HG03432 (cell line): ENCODE measurements at regions not wholly inside any gene's neighbourhood (a gene's known extent, or its start where the extent isn't known, plus 50 kb on each side); places are given as distances from the start of the nearest gene placed in this dataset.

Experiments used
- ATAC-seq: cut with Tn5 transposase; IDR thresholded peaks from one replicate; pipeline ENCODE4 v1.9.1; 2021; ENCODE audit warnings: mild to moderate bottlenecking, moderate library complexity; ENCODE audit not compliant: unreplicated experiment

DNA sequence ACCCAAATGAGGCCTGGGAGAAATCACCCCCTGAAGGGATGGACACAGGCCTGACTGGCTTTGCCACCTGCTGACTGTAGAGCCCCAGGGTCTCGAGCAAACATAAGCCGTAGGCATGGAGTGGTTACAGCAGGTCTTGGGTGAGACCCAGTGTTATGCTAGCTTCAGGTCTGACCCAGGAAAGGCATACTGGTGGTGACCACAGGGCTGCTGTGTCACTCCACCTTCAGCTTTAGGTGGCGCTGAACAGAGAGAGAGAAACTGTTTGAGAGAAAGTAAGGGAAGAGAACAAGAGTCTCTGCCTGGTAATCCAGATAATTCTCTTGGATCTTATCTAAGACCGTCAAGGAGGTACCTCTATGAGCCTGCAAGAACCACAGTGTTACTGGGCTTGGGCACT lies 1544.2 kb upstream of the TMEFF2 start:
- ATAC-seq: no peak

DNA sequence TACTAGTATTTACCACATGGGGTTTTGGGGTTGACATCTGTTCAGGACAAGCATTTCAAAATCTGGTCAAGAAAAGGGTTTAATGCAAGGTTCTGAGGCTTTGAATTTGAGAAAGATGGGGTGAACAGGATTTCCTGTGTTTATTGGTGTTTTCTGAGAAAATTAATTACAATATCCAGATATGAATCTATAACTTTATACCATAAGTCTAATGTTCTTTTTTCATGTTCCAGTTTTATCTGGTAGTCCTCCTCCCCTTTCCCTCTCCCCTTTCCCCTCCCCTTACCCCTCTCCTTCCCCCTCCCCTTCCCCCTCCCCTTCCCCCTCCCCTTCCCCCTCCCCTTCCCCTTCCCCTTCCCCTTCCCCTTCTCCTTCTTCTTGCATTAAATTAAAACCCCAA lies 1518.2 kb upstream of the TMEFF2 start:
- ATAC-seq: no peak

DNA sequence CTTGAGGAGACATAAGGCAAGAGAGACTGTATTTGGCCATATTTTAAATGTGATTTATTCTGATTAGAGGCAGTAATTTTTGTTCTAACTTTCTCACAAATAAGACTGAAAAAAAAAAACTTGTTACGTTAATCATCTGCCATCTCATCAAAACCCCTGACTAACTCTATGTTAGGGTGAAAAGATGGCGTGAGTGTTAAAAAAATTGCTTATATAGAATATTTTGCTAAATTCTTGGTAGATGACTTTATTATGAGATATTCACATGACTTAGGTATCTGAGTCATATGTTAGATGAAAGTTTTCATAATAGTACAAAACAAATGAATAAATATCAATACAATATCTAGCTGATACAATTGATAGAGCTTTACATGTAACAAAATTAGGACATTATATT lies 1508.7 kb upstream of the TMEFF2 start:
- no peak for ATAC-seq

DNA sequence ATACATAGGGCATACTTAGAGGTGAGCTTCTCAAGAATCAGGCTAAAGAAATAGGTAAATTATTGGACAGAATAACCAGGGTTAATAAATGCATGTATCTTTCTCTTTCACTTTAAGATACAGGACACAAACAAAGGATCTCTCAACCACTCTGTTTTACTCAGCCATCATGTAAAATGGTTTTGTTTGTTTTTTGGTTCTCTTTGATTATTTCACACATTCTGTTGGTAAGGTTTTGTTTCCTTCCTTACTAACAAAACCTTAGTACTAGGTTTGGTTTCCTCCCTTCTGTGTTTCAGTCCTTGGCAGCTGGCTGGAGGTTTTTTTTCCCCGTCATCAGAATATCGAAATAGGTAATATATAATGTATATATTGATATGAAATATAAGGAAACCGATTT lies 1506.8 kb upstream of the TMEFF2 start:
- no peak for ATAC-seq

DNA sequence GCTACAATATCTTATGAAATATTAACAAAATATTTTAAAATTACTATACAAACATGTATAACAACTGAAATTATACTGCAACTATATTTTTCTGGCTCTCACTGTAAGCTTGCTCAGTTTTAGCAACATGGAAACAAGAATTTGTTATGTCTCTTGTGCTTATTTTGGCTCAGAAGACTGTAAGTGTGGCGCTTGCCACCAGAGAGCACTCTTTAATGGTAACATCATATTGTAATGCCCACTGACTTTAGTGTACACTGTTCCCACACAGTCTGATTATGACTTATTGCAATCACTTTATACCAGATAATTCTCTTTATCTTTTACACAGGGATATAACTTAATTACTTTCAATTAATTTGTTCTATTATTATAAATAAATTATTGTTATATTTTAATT lies 1500.6 kb upstream of the TMEFF2 start:
- ATAC-seq: peak; percentile 61

DNA sequence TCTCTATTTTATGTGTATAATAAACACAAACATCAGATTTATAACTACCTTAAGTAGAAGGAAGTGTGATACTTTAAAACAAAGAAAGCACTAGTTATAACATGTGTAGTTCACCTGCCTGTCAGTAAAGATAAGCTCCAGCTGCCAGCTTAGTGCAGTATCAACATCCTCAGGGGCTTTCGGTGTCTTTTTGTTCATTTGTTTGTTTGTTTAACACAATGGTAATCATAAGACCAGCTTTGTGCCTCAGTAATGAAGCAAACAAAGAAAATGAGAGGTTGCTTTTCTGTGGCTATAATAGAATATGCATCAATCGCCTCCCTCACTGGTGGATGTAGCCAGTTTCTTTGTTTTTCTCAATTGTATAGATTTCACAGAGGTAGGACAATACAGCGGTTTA lies 1499.0 kb upstream of the TMEFF2 start:
- ATAC-seq: no peak

DNA sequence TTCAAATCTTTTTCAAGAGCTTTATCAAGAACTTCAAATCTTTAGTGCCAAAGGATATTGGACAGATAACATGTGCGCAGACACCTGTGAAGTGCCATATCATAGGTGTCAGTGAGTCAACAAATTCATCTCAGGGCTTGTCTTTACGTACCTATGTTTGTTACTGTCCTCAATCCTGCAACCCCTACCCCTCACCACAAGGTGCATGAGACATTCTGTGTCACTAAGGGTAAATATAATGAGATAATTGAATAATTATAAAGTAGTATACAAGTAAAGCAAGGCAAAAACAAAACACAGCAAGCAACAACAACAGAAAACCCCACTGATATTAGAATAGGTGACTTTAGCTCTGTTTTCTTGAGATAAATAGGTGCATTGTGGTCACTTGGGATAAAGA lies 1495.8 kb upstream of the TMEFF2 start:
- no peak for ATAC-seq

DNA sequence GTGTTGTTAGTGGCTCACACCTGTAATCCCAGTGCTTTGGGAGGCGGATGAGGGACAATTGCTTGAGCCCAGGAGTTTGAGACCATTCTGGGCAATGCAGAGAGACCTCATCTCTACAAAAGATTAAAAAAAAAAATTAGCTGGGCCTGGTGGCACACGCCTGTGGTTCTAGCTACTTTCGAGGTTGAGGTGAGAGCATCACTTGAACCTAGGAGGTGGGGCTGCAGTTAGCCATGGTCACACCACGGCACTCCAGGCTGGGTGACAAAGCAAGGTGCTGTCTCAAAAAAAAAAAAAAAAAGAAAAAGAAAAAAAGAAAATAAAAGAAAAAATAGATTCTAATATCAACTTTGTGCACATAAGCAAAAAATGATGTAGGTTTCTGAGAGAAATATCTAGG lies 1492.5 kb upstream of the TMEFF2 start:
- ATAC-seq: no peak

DNA sequence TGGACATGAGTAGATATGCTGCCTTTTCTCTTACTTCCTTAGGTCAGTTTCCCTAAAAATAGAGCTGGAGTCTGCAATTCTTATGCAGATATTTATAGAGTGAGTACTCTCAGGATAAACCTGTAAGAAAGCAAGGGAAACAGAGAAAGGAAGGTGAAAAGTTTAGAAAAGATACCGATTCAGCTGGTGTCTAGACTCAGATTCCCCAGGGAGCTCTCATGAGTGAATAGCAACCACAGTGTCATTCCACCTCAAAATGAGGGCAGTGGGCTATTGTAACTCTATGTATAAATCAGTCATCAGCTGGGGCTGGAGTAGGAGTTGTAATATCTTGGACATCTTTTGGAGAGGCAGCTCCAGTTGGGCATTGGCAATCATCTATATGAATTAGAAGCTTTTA lies 1485.1 kb upstream of the TMEFF2 start:
- ATAC-seq: no peak

DNA sequence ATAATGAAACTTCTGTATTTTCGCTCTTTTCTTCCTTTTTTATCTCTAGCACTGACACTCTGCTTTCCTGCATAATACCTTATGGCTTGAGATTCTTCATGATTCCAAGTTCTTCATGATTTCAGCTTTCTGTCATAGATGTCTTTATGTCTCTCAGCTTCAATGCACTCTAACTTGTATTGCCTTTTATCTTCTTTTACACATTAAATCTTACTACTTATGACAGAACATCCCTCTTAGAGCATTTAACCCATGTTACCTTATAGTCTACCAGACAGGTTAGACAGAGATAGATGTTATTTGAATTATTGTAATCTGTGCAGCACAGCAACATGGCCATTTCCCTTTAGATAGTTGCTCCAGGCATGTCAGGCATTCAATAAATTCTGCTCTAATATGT lies 1475.7 kb upstream of the TMEFF2 start:
- ATAC-seq: no peak

DNA sequence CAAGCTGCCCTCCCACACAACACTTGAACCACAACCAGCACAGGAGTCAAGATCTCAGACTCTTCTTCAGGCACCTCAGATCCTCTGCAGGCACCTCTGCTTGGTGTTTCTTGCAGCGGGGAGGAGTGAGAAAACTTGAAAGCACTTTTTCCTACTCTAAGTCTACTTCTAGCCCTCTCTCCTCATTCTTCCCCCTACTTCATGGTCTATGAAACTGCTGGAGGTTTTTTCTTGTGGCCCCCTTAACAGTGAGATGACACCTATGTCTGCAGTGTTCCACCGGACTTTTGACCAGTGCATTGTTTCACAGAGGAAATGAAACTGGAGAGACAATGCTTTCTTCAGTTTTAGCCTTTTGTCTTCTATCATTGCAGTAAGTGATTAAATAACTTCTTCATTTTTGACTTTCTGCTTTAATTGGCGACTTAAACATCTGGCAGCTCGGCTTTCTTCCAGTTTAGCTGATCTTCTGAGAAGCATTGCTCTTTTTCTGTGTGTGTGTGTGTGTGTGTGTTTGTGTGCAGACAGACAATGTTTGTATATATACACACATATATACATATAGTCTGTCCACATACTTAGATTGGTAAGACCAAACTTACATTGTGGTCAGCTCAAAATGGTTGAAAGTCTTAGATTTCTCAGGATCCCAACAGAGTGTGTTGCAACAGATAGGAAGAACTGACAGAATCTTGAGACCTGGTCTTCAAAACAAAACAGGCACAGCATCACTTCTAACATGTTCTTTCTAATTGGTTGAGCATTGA lies 1474.0 kb upstream of the TMEFF2 start:
- ATAC-seq: peak; percentile 83

DNA sequence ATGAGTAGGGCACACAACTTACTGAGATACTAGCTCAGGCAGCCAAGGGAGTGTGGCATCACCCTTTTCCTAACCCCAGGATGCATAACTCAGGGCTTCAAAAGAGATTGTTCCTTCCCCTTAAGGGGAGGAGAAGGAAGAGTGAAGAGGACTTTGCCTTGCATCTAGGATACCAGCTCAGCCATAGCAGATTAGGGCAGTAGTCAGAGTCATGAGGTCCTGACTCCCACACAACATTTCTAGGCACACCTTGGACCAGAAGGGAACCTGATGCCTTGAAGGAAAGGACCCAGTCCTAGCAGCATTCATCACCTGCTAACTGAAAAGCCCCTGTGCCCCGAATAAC lies 1433.2 kb upstream of the TMEFF2 start:
- no peak for ATAC-seq

DNA sequence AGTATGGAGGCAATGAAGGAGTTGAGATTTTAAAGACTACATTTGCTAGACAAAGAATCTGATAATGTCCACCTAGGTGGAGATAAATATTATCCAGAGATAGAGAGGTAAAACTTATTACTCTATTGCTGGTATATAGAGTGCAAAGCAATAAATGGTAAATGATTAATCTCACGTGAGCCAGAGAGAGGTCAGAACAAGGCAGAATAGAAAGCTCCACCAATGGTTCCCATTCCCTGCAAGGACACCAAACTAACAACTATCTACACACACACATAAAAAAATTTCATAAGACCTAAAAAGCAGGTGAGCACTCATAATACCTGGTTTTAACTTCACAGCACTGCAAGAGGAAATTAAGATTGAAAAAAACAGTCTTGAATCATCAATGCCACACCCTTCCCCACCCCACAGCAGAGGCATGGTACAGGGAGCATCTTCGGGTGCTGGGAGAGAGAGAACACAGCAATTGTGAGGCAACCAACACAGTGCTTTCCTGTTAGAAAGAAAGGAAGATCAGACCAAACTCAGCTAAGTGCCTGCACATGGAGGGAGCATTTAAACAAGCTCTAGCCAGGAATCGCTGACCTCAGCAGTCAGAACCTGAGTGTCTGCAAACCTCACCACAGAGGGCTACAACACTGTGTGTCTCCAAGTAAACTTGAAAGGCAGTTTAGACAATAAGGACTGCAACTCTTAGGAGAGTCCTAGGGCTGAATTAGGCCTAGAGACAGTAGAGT lies 1432.6 kb upstream of the TMEFF2 start:
- no peak for ATAC-seq

DNA sequence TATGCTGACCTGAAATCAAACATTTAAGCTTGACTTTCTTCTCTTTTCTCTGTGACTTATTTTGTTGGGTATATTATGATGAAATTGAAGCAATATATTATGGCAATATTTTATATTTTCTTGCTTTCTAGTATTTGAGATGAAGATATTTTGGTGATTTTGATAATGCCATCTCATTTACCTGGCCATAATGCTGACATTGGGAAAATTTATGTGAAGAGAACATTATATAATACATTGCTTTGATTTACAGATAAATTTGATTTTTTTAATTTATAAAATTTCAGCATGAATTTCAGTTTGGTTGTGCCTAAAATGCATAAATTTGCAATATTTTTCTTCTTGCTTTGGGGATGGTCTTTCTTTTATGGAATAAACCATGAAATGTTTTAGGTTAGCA lies 1413.7 kb upstream of the TMEFF2 start:
- no peak for ATAC-seq

DNA sequence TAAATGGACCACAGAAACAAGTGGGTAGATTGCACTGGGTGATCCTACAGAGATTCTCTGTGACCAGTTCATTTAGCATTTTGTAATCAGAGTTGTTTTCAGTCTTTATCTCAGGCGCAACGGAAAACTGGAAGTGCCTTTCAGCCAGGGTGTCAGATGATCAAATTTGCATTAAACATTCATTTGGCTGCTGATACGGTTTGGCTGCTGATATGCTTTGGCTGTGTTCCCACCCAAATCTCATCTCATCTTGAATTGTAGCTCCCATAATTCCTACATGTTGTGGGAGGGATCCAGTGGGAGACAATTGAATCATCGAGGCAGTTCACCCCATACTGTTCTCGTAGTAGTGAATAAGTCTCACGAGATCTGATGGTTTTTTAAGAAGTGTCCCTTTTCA lies 1396.1 kb upstream of the TMEFF2 start:
- ATAC-seq: no peak

DNA sequence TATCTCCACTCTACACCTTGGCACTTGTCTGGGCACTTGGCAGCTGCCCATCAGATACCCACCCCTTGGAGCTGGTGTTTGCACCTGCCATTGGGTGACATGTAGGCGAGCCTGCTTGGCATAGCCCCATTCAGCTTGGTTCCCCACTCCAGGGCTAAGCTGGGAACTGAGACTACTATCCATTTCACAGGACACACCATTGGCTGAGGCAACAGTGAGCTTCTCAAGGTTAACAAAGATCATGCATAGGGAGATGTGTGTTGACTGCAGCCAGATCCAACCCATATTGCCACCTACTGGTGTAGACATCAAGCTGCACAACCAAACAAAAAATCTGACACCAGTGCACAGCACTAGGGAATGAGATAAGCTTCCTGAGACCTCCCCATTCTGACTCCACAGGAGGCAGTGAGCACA lies 1389.8 kb upstream of the TMEFF2 start:
- peak; percentile 93 for ATAC-seq

DNA sequence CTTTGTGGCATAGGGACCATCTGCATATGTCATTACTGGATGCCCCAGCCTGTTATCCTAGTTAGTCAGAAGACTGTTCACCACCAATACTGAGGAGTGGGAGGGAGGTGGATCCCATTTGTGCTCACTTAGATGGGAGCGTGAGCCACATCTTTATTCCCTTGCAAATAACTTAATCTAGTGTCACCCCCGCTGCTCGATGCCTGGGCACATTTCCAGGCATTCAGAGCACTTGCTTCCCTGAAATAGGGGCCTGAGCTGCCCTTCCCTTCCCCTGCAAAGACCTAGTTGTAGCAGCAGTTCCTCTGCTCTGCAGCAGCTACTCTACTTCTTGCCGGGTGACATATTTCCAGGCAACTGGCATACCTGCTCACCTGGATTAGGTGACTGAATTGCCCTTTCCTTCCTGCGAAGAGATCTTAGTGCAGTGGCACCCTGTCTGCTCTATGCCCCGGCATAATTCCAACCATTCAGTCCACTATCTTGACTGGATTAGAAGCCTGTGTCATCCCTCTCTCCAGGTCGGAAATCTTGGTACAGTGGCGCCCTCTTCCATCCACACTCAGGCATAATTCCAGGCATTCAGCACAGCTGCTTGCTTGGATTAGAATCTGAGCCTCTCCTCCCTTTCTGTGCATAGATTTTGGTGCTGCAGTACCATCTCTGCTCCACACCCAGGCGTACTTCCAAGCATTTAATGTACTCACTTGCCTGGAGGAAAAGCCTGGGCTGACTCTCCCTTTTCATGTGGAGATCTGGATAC lies 1389.1 kb upstream of the TMEFF2 start:
- peak; percentile 39 for ATAC-seq

DNA sequence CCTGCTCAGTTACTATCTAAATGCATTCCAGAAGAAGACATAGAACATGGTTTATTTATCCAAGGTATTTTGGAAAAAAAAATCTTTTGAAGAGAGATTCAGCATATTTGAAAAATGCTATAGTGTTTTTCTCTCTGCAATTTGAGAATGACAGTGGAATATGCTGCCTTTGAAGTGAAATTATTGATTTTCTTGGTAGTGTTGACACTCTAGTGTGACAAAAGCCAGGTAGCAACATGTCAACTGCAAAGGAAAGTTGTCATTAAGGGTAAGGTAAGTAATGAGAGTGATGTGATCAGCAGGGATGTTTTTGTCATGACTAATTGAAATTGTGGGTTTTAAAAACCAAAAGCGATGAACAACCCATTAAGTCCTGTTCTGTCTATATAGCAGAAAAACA lies 1387.1 kb upstream of the TMEFF2 start:
- ATAC-seq: no peak

DNA sequence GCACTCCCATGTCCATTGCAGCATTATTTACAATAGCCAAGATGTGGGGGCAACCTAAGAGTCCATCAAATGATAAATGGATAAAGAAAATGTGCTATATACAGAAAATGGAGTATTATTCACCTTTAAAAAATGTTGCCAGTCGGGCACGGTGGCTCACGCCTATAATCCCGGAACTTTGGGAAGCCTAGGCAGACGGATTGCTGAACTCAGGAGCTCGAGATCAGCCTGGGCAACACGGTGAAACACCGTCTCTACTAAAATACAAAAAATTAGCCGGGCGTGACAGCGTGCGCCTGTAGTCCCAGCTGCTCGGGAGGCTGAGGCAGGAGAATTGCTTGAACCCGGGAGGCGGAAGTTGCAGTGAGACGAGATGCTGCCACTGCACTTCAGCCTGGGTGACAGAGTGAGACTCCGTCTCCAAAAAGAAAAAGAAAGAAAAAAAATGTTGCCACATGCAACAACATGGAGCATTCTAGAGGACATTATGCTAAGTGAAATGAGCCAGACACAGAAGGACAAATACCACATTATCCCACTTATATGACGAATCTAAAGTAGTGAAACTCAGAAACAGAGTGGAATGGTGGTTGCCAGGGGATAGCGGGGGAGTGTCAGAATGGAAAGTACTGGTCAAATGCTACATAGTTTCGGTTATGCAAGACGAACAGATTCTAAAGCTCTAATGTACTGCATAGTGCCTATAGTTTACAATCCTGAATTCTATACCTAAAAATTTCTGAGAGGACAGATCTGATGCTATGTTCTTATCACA lies 1385.6 kb upstream of the TMEFF2 start:
- ATAC-seq: no peak

DNA sequence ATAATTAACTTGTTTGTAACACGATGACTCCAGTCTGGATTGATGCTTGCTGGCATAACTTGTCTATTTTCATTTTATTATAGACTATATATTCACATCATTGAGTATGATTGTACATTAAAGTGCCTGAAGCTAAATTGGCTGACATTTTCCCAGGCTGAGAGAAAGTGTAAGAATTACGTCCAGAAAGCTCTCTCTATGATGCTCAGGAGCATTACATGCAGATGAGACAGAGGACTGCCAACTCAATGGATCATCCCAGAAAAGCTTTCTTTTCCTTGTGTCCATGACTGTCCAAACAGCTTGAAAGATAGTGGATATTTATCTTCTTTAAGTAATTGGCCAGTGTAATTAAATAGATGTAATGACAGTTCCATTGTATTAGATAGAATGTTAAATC lies 1372.2 kb upstream of the TMEFF2 start:
- ATAC-seq: no peak

DNA sequence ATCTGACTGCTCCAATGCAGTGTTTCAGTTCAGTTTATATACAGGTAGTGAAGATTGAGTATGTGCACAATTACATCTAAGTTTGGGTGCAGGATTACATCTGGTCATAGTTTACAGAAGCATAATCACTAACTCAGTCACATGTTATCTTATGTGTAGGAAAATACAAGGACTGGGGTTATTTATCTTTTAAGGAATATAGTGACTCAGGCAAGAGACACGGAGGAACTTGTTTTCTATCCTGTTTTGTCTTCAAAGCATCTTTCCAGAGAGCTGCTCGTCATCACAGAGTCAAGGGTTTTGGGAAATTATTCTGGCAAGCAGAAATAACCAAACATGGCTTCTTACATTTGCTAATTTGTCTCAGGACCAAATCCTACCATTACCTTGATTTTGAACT lies 1371.5 kb upstream of the TMEFF2 start:
- ATAC-seq: no peak
